ENCODE measurements at regions not wholly inside any gene's neighbourhood (a gene's known extent, or its start where the extent isn't known, plus 50 kb on each side); places are given as distances from the start of the nearest gene placed in this dataset.

DNA sequence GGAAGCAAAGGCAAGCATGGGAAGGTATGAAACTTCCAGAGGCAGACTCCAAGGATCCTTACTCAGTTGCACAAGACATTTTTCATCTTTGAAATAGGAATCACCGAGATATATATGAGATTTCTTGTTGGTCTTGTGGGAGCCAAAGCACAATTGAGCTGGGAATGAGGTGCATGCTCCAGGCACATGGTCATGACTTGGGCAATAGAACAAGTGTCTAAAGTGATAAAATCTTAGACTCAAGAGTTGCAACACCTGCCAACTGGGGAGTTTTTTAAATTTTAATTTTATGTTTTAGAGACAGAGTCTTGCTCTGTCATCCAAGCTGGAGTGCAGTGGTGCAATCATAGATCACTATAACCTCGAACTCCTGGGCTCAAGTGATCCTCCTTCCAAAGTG lies 169.5 kb upstream of the ADCY1 start:
- no peaks in the 10 kb centered on the region for H3K36me3 ChIP-seq (ENCODE audit: control insufficient read depth, insufficient read depth, low read length)
- DNase-seq (ENCODE audit: low read depth in 2 of 2), result no peak
- H3K27me3 ChIP-seq (ENCODE audit: control insufficient read depth, insufficient read depth, low read length), result no peaks in the 10 kb centered on the region
- TF ChIP-seq EZH2 (IDR thresholded peaks at IDR 0.05; ENCODE audit: low read length, missing control alignments), result no peak
- TF ChIP-seq, protein P1, sequence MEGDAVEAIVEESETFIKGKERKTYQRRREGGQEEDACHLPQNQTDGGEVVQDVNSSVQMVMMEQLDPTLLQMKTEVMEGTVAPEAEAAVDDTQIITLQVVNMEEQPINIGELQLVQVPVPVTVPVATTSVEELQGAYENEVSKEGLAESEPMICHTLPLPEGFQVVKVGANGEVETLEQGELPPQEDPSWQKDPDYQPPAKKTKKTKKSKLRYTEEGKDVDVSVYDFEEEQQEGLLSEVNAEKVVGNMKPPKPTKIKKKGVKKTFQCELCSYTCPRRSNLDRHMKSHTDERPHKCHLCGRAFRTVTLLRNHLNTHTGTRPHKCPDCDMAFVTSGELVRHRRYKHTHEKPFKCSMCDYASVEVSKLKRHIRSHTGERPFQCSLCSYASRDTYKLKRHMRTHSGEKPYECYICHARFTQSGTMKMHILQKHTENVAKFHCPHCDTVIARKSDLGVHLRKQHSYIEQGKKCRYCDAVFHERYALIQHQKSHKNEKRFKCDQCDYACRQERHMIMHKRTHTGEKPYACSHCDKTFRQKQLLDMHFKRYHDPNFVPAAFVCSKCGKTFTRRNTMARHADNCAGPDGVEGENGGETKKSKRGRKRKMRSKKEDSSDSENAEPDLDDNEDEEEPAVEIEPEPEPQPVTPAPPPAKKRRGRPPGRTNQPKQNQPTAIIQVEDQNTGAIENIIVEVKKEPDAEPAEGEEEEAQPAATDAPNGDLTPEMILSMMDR (conservative IDR thresholded peaks at IDR 0.05 in 1 of 2, IDR thresholded peaks at IDR 0.05 in 1 of 2; ENCODE audit: low read depth in 1 of 2, low read length in 2 of 2), result no peak
- no peak overlapping the region for H3K27ac ChIP-seq (ENCODE audit: insufficient read depth, low read length)
- no peak overlapping the region for H3K4me2 ChIP-seq (ENCODE audit: extremely low read depth, insufficient read depth, low read length)
- no peaks in the 10 kb centered on the region for H3K79me2 ChIP-seq (ENCODE audit: control insufficient read depth, insufficient read depth, low read length)
- no peak overlapping the region for H3K4me3 ChIP-seq (replicated peaks in 1 of 4; ENCODE audit: control extremely low read depth in 1 of 4, insufficient read depth in 1 of 4, low read depth in 3 of 4, low read length in 4 of 4)
- H2AFZ ChIP-seq (ENCODE audit: low read length), result no peak overlapping the region
- H3K9me3 ChIP-seq (ENCODE audit: control insufficient read depth, insufficient read depth, low read depth, low read length), result no peaks in the 10 kb centered on the region
- peaks cover 2% of the 10 kb centered on the region for H3K4me1 ChIP-seq (ENCODE audit: control insufficient read depth, extremely low read depth, insufficient read depth, low read length)
- no peaks in the 10 kb centered on the region for H4K20me1 ChIP-seq (ENCODE audit: control insufficient read depth, extremely low read depth, insufficient read depth, low read length)
- no peak overlapping the region for H3K9ac ChIP-seq (ENCODE audit: insufficient read depth, low read length)

DNA sequence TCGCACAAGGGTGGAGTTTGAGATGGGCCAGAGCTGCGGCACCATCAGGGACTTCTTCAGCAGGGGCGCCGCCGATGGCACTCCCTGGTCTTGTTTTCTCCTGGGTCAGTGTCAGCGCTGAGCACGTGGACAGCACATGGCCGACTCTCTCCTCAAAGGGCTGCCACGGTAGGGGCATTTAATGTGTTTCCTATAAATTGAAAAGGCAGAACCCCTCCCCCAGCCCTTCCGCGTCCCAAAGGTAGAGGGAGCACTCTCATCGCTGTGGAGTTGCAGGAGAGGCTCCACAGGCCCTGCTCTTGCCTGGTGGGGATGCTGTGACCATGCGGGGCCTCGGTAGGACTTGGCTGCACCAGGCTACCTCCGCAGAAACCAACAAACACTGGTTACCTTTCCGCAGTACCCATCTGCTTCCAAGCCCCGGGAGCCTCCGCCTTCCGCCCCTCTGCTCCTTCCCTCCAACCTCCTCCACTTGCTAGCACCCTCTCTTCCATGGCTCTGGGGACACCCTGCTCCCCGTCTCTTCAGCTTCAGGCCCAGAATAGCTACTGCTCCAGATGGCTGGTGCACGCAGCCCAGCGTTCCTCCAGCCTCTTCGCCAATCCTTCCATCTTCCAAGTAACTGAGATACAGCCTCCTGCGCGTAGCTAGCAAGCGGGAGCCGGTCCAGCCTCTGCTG lies 166.3 kb upstream of the ADCY1 start:
- no peak for DNase-seq (ENCODE audit: low read depth in 2 of 2)
- Histone ChIP-seq H3K4me2 (ENCODE audit: extremely low read depth, insufficient read depth, low read length) (no peak overlapping the region), H2AFZ (ENCODE audit: low read length) (no peak overlapping the region), H3K9me3 (ENCODE audit: control insufficient read depth, insufficient read depth, low read depth, low read length) (no peaks in the 10 kb centered on the region), H3K79me2 (ENCODE audit: control insufficient read depth, insufficient read depth, low read length) (no peaks in the 10 kb centered on the region), H3K9ac (ENCODE audit: insufficient read depth, low read length) (no peak overlapping the region), H3K4me1 (ENCODE audit: control insufficient read depth, extremely low read depth, insufficient read depth, low read length) (no peaks in the 10 kb centered on the region), H3K4me3 (replicated peaks in 1 of 4; ENCODE audit: control extremely low read depth in 1 of 4, insufficient read depth in 1 of 4, low read depth in 3 of 4, low read length in 4 of 4) (no peak overlapping the region), H4K20me1 (ENCODE audit: control insufficient read depth, extremely low read depth, insufficient read depth, low read length) (no peaks in the 10 kb centered on the region), H3K27me3 (ENCODE audit: control insufficient read depth, insufficient read depth, low read length) (no peaks in the 10 kb centered on the region), H3K27ac (ENCODE audit: insufficient read depth, low read length) (no peak overlapping the region), H3K36me3 (ENCODE audit: control insufficient read depth, insufficient read depth, low read length) (no peaks in the 10 kb centered on the region)
- TF ChIP-seq, protein P1 (conservative IDR thresholded peaks at IDR 0.05 in 1 of 2, IDR thresholded peaks at IDR 0.05 in 1 of 2; ENCODE audit: low read depth in 1 of 2, low read length in 2 of 2), result no peak
- TF ChIP-seq EZH2 (IDR thresholded peaks at IDR 0.05; ENCODE audit: low read length, missing control alignments), result no peak

DNA sequence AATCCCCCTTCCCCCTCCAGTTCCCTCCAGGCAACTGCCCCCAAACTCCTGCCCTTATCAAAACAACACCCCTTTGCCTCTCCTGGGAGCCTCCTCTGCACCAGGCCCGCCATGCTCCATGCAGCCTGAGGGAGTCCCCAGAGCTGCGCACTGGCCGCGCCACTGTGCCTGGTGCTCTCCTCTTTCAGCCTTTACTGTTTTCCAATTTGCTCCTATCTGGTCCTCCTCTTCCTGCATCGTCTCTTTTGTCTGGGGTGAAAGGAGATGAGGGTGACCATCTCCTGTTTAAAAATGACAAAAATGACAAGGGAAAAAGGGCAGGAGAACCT lies 165.8 kb upstream of the ADCY1 start:
- H3K9ac ChIP-seq (ENCODE audit: insufficient read depth, low read length), result no peak overlapping the region
- no peaks in the 10 kb centered on the region for H3K79me2 ChIP-seq (ENCODE audit: control insufficient read depth, insufficient read depth, low read length)
- H3K4me2 ChIP-seq (ENCODE audit: extremely low read depth, insufficient read depth, low read length), result no peak overlapping the region
- H3K4me1 ChIP-seq (ENCODE audit: control insufficient read depth, extremely low read depth, insufficient read depth, low read length), result no peaks in the 10 kb centered on the region
- TF ChIP-seq EZH2 (IDR thresholded peaks at IDR 0.05; ENCODE audit: low read length, missing control alignments), result no peak
- TF ChIP-seq, protein P1 (conservative IDR thresholded peaks at IDR 0.05 in 1 of 2, IDR thresholded peaks at IDR 0.05 in 1 of 2; ENCODE audit: low read depth in 1 of 2, low read length in 2 of 2), result no peak
- no peak overlapping the region for H3K4me3 ChIP-seq (replicated peaks in 1 of 4; ENCODE audit: control extremely low read depth in 1 of 4, insufficient read depth in 1 of 4, low read depth in 3 of 4, low read length in 4 of 4)
- H3K9me3 ChIP-seq (ENCODE audit: control insufficient read depth, insufficient read depth, low read depth, low read length), result no peaks in the 10 kb centered on the region
- DNase-seq (ENCODE audit: low read depth in 2 of 2), result no peak
- H3K36me3 ChIP-seq (ENCODE audit: control insufficient read depth, insufficient read depth, low read length), result no peaks in the 10 kb centered on the region
- H4K20me1 ChIP-seq (ENCODE audit: control insufficient read depth, extremely low read depth, insufficient read depth, low read length), result no peaks in the 10 kb centered on the region
- no peaks in the 10 kb centered on the region for H3K27me3 ChIP-seq (ENCODE audit: control insufficient read depth, insufficient read depth, low read length)
- no peak overlapping the region for H3K27ac ChIP-seq (ENCODE audit: insufficient read depth, low read length)
- no peak overlapping the region for H2AFZ ChIP-seq (ENCODE audit: low read length)

All from fibroblast of lung (primary cell).